ENCODE measurements at regions not wholly inside any gene's neighbourhood (a gene's known extent, or its start where the extent isn't known, plus 50 kb on each side); places are given as distances from the start of the nearest gene placed in this dataset.

- no peak for TF ChIP-seq CTCF (IDR thresholded peaks at IDR 0.05; ENCODE audit: low read depth, low read length, poor library complexity, severe bottlenecking)
- no peak for TF ChIP-seq EZH2phosphoT487 (IDR thresholded peaks at IDR 0.05; ENCODE audit: borderline replicate concordance, low read length)
Observed at GRCh38 chr13:31512331-31512730, 227.0 kb upstream of the RXFP2 start.
